WTC11 (cell line): ENCODE measurements at regions not wholly inside any gene's neighbourhood (a gene's known extent, or its start where the extent isn't known, plus 50 kb on each side); places are given as distances from the start of the nearest gene placed in this dataset.

Experiments
- ATAC-seq: fragments of 200-7000 bp; cut with Tn5 transposase; 2 replicates; pipeline ENCODE4 v1.10.0; 2021; ENCODE audit warnings: mild to moderate bottlenecking, moderate library complexity
- CTCF ChIA-PET: fragments of 300-600 bp; sonication (Branson Sonifier 250); formaldehyde crosslinking; loops from one replicate; lab custom pipeline; 2021; ENCODE audit warnings: antibody characterized with exemption; lab: Charles Lee
- POLR2A ChIA-PET: fragments of 350-600 bp; sonication (Branson Sonifier 250); formaldehyde crosslinking; loops from one replicate; lab custom pipeline; 2021; ENCODE audit warnings: antibody characterized with exemption; lab: Charles Lee
- DNase-seq: peaks from one replicate; pipeline ENCODE4 v3.0.0; 2021; ENCODE audit warnings: low spot score
- H3K27ac Mint-ChIP-seq: 2 replicates; pipeline ENCODE4 v1.8.0; 2021; ENCODE audit warnings: mixed read lengths
- H3K27me3 Mint-ChIP-seq: 2 replicates; pipeline ENCODE4 v1.8.0; 2021; ENCODE audit warnings: low read depth, mild to moderate bottlenecking, moderate library complexity, mixed read lengths
- H3K36me3 Mint-ChIP-seq: 2 replicates; pipeline ENCODE4 v1.8.0; 2021; ENCODE audit warnings: mixed read lengths
- H3K4me1 Mint-ChIP-seq: 2 replicates; pipeline ENCODE4 v1.8.0; 2022; ENCODE audit warnings: mixed read lengths
- H3K4me3 Mint-ChIP-seq: 2 replicates; pipeline ENCODE4 v1.8.0; 2021; ENCODE audit warnings: mild to moderate bottlenecking, moderate library complexity, mixed read lengths
- H3K9me3 Mint-ChIP-seq: 2 replicates; pipeline ENCODE4 v1.8.0; 2021; ENCODE audit warnings: mixed read lengths
- CBFB ChIP-seq: sonication (generic); formaldehyde crosslinking; IDR thresholded peaks from 2 replicates; pipeline ENCODE4 v1.8.1; 2022; ENCODE audit warnings: mild to moderate bottlenecking, low read depth, missing genetic modification reagents
- EMX1 ChIP-seq: fragments of 250-450 bp; sonication (Bioruptor Pico); IDR thresholded peaks from 2 replicates; pipeline ENCODE4 v1.8.0; 2021; ENCODE audit warnings: mild to moderate bottlenecking
- ETV6 ChIP-seq: sonication (generic); formaldehyde crosslinking; IDR thresholded peaks from 2 replicates; pipeline ENCODE4 v1.8.1; 2022; ENCODE audit warnings: mild to moderate bottlenecking, missing genetic modification reagents
- FOXP1 ChIP-seq: sonication (generic); formaldehyde crosslinking; IDR thresholded peaks from 2 replicates; pipeline ENCODE4 v1.8.0; 2022; ENCODE audit warnings: missing genetic modification reagents, mild to moderate bottlenecking, moderate library complexity, borderline replicate concordance
- GABPB1 ChIP-seq: sonication (generic); formaldehyde crosslinking; IDR thresholded peaks from 2 replicates; pipeline ENCODE4 v1.8.1; 2023; ENCODE audit warnings: mild to moderate bottlenecking, missing genetic modification reagents
- GTF2I ChIP-seq: fragments of 250-450 bp; sonication (Bioruptor Pico); conservative IDR thresholded peaks from 2 replicates; pipeline ENCODE4 v1.4.0; 2021; ENCODE audit warnings: mild to moderate bottlenecking
- NFYB ChIP-seq: sonication (generic); formaldehyde crosslinking; conservative IDR thresholded peaks from 2 replicates; pipeline ENCODE4 v1.8.0; 2022; ENCODE audit warnings: low read depth, missing genetic modification reagents
- RELA ChIP-seq: sonication (generic); formaldehyde crosslinking; IDR thresholded peaks from 2 replicates; pipeline ENCODE4 v1.8.1; 2022; ENCODE audit warnings: missing genetic modification reagents, mild to moderate bottlenecking, borderline replicate concordance
- SMAD3 ChIP-seq: sonication (generic); formaldehyde crosslinking; IDR thresholded peaks from 2 replicates; pipeline ENCODE4 v1.8.0; 2022; ENCODE audit warnings: missing genetic modification reagents, mild to moderate bottlenecking, borderline replicate concordance
- SOX15 ChIP-seq: fragments of 250-450 bp; sonication (Bioruptor Pico); IDR thresholded peaks from 2 replicates; pipeline ENCODE4 v1.9.0; 2021; ENCODE audit warnings: mild to moderate bottlenecking
- SP1 ChIP-seq: sonication (generic); formaldehyde crosslinking; conservative IDR thresholded peaks from 2 replicates; pipeline ENCODE4 v1.8.1; 2022; ENCODE audit warnings: missing genetic modification reagents
- TP53 ChIP-seq: sonication (generic); formaldehyde crosslinking; IDR thresholded peaks from 2 replicates; pipeline ENCODE4 v1.8.1; 2023; ENCODE audit warnings: mild to moderate bottlenecking, missing genetic modification reagents
- ZNF138 ChIP-seq: sonication (generic); formaldehyde crosslinking; conservative IDR thresholded peaks from 2 replicates; pipeline ENCODE4 v1.8.1; 2022; ENCODE audit warnings: mild to moderate bottlenecking, moderate library complexity, missing genetic modification reagents
- ZNF416 ChIP-seq: fragments of 250-450 bp; sonication (Bioruptor Pico); IDR thresholded peaks from 2 replicates; pipeline ENCODE4 v1.9.0; 2021; ENCODE audit warnings: mild to moderate bottlenecking, inconsistent platforms
- TF ChIP-seq, protein P1 (sequence below): sonication (generic); formaldehyde crosslinking; IDR thresholded peaks from 2 replicates; pipeline ENCODE4 v1.8.0; 2022; ENCODE audit warnings: mild to moderate bottlenecking, missing genetic modification reagents
- TF ChIP-seq, protein P2 (sequence below): sonication (generic); formaldehyde crosslinking; IDR thresholded peaks from 2 replicates; pipeline ENCODE4 v1.8.1; 2023; ENCODE audit warnings: mild to moderate bottlenecking, missing genetic modification reagents, moderate library complexity
- TF ChIP-seq, protein P3 (sequence below): fragments of 250-450 bp; sonication (Bioruptor Pico); IDR thresholded peaks from 2 replicates; pipeline ENCODE4 v1.9.0; 2021; ENCODE audit warnings: mild to moderate bottlenecking
- TF ChIP-seq, protein P4 (sequence below): sonication (generic); formaldehyde crosslinking; IDR thresholded peaks from 2 replicates; pipeline ENCODE4 v1.8.0; 2023; ENCODE audit warnings: missing genetic modification reagents
- TF ChIP-seq, protein P5 (sequence below): sonication (generic); formaldehyde crosslinking; IDR thresholded peaks from 2 replicates; pipeline ENCODE4 v1.8.1; 2022; ENCODE audit warnings: mild to moderate bottlenecking, moderate library complexity, missing genetic modification reagents
- TF ChIP-seq, protein P6 (sequence below): sonication (generic); formaldehyde crosslinking; IDR thresholded peaks from 2 replicates; pipeline ENCODE4 v1.8.1; 2022; ENCODE audit warnings: low read depth, mild to moderate bottlenecking, moderate library complexity, missing genetic modification reagents, borderline replicate concordance
- TF ChIP-seq, protein P7 (sequence below): fragments of 250-450 bp; sonication (Bioruptor Pico); IDR thresholded peaks from 2 replicates; pipeline ENCODE4 v1.8.0; 2021; ENCODE audit warnings: mild to moderate bottlenecking

DNA sequence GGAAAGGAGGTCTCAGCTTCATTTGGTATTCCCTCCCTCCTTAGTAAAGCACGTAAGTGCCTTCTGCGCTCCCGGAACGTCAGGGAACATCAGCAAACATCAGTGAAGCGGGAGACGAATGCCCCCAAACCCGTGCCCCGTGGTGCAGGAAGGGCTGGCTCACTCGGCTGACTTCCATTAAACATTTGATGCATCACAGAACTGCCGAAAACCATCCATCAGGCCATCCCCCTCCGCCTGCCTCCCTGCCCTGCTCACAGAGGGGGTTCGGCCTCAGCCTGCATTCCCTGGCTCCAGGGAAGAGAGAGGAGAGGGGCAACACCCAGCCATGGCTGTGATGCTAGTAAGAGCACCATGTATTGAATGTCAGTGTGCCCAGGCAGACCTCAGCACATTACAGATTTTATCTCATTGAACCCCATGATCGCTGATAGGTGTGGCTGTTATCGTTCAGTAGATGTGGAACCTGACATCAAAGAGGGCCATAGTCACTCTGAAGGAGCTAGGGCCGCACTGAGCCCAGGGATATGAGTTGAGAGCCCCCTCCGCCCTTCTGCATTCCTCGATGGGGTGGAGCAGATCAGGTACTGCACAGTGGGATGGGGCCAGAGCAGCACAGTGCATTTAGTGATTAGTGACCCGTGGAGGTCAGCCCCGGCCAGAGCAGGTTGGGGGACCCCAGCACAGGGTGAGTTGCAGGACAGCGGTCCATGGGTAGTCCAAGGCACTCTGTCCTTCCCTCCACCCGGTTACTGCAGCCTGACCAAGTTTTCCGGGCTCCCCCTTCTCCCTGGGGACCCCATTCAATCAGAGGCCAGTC is 146.4 kb downstream of the RPS24 start (continued):
- TF ChIP-seq ZNF138 (CRISPR knock-in tag) = no peak
- TF ChIP-seq, protein P1, sequence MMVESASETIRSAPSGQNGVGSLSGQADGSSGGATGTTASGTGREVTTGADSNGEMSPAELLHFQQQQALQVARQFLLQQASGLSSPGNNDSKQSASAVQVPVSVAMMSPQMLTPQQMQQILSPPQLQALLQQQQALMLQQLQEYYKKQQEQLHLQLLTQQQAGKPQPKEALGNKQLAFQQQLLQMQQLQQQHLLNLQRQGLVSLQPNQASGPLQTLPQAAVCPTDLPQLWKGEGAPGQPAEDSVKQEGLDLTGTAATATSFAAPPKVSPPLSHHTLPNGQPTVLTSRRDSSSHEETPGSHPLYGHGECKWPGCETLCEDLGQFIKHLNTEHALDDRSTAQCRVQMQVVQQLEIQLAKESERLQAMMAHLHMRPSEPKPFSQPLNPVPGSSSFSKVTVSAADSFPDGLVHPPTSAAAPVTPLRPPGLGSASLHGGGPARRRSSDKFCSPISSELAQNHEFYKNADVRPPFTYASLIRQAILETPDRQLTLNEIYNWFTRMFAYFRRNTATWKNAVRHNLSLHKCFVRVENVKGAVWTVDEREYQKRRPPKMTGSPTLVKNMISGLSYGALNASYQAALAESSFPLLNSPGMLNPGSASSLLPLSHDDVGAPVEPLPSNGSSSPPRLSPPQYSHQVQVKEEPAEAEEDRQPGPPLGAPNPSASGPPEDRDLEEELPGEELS (CRISPR knock-in tag) = no peak
- TF ChIP-seq, protein P2, sequence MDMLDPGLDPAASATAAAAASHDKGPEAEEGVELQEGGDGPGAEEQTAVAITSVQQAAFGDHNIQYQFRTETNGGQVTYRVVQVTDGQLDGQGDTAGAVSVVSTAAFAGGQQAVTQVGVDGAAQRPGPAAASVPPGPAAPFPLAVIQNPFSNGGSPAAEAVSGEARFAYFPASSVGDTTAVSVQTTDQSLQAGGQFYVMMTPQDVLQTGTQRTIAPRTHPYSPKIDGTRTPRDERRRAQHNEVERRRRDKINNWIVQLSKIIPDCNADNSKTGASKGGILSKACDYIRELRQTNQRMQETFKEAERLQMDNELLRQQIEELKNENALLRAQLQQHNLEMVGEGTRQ (CRISPR knock-in tag) = no peak
- TF ChIP-seq, protein P3, sequence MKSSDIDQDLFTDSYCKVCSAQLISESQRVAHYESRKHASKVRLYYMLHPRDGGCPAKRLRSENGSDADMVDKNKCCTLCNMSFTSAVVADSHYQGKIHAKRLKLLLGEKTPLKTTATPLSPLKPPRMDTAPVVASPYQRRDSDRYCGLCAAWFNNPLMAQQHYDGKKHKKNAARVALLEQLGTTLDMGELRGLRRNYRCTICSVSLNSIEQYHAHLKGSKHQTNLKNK (CRISPR knock-in tag) = no peak
- no peak for TF ChIP-seq CBFB (CRISPR knock-in tag)
- TF ChIP-seq SOX15 = no peak
- no peak for TF ChIP-seq GTF2I (CRISPR knock-in tag)
- no peak for TF ChIP-seq ETV6 (CRISPR knock-in tag)

DNA sequence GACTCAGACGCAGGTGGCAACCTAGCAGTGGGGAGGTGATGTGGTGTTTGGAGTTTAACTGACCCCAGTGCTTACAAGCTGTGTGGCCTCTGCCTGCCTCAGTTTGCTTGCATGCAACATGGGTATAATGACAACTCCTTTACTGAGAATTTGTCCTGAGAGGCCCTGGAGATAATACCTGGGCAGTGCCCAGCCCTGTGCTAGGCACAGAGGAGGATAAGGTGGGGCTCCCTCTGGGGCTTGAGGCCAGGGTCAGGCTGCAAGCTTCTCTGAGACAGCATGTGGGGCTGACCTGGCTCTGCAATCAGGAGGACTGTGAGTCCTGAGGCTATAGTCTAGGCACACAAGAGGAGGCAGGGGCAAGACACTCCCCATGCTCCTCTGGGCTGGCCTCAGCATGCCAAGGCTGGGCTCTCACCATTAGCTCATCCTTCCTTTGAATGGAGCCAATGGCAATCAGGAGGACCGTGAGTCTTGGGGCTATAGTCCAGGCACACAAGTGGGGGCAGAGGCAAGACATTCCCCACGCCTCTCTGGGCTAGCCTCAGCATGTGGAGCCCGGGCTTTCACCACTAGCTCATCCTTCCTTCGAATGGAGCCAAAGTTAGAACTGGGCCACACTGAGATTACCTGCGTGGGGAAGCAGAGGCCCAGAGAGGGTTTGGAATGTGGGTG is 147.9 kb downstream of the RPS24 start:
- ATAC-seq (no peak), DNase-seq (no peak)
- Mint-ChIP-seq H3K9me3 (no peaks in the 10 kb centered on the region), H3K36me3 (no peaks in the 10 kb centered on the region), H3K4me1 (peaks cover 30% of the 10 kb centered on the region), H3K4me3 (no peak overlapping the region), H3K27ac (no peak overlapping the region), H3K27me3 (no peaks in the 10 kb centered on the region; the same call in 1 of the 2 replicates)
- no peak for TF ChIP-seq SP1 (CRISPR knock-in tag)
- no peak for TF ChIP-seq GABPB1 (CRISPR knock-in tag)
- TF ChIP-seq SMAD3 (CRISPR knock-in tag) = no peak
- TF ChIP-seq FOXP1 = no peak
- TF ChIP-seq, protein P4, sequence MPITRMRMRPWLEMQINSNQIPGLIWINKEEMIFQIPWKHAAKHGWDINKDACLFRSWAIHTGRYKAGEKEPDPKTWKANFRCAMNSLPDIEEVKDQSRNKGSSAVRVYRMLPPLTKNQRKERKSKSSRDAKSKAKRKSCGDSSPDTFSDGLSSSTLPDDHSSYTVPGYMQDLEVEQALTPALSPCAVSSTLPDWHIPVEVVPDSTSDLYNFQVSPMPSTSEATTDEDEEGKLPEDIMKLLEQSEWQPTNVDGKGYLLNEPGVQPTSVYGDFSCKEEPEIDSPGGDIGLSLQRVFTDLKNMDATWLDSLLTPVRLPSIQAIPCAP (CRISPR knock-in tag) = no peak
- no peak for TF ChIP-seq RELA (CRISPR knock-in tag)
- no peak for TF ChIP-seq TP53 (CRISPR knock-in tag)
- no peak for TF ChIP-seq ZNF416 (CRISPR knock-in tag)
- TF ChIP-seq, protein P5, sequence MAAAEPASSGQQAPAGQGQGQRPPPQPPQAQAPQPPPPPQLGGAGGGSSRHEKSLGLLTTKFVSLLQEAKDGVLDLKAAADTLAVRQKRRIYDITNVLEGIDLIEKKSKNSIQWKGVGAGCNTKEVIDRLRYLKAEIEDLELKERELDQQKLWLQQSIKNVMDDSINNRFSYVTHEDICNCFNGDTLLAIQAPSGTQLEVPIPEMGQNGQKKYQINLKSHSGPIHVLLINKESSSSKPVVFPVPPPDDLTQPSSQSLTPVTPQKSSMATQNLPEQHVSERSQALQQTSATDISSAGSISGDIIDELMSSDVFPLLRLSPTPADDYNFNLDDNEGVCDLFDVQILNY (CRISPR knock-in tag) = no peak
- no peak for TF ChIP-seq EMX1 (CRISPR knock-in tag)
- TF ChIP-seq NFYB (CRISPR knock-in tag) = no peak
- TF ChIP-seq, protein P6, sequence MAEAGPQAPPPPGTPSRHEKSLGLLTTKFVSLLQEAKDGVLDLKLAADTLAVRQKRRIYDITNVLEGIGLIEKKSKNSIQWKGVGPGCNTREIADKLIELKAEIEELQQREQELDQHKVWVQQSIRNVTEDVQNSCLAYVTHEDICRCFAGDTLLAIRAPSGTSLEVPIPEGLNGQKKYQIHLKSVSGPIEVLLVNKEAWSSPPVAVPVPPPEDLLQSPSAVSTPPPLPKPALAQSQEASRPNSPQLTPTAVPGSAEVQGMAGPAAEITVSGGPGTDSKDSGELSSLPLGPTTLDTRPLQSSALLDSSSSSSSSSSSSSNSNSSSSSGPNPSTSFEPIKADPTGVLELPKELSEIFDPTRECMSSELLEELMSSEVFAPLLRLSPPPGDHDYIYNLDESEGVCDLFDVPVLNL (CRISPR knock-in tag) = no peak
- TF ChIP-seq, protein P7, sequence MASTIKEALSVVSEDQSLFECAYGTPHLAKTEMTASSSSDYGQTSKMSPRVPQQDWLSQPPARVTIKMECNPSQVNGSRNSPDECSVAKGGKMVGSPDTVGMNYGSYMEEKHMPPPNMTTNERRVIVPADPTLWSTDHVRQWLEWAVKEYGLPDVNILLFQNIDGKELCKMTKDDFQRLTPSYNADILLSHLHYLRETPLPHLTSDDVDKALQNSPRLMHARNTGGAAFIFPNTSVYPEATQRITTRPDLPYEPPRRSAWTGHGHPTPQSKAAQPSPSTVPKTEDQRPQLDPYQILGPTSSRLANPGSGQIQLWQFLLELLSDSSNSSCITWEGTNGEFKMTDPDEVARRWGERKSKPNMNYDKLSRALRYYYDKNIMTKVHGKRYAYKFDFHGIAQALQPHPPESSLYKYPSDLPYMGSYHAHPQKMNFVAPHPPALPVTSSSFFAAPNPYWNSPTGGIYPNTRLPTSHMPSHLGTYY (CRISPR knock-in tag) = no peak
- ChIA-PET POLR2A (no interaction called here), CTCF (interaction anchor here (1.8 kb wide), 1 partner anchor 134 kb away, joined by 6 read pairs; no protein-coding TSS in a partner anchor)
